GM12872 (cell line): ENCODE measurements at regions not wholly inside any gene's neighbourhood (a gene's known extent, or its start where the extent isn't known, plus 50 kb on each side); places are given as distances from the start of the nearest gene placed in this dataset.

Experiments used
- TF ChIP-seq, protein P1 (sequence below): IDR thresholded peaks from 3 replicates; pipeline ENCODE4 v1.5.1; 2011; ENCODE audit warnings: low read depth, mild to moderate bottlenecking, low read length, moderate library complexity; ENCODE audit not compliant: insufficient read depth

DNA sequence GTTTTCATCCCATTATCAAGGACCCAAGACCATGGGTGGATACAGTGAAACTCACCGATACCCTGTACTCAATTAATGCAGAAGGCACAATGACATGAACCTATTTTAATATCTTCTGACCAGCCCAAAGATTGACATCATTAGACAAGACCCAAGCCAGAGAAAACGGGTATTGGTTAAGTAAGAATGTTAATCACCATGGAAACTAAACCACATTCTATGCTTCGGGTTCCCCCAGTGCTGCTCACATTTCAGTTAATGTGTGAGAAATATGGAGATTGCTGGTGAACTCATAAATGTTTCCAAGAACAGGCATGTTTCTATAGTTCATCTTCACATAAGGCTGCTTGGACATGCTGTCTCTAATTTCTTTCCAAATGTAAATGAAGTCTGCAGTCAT, 77.0 kb downstream of the IRX2 start:
- TF ChIP-seq, protein P1, sequence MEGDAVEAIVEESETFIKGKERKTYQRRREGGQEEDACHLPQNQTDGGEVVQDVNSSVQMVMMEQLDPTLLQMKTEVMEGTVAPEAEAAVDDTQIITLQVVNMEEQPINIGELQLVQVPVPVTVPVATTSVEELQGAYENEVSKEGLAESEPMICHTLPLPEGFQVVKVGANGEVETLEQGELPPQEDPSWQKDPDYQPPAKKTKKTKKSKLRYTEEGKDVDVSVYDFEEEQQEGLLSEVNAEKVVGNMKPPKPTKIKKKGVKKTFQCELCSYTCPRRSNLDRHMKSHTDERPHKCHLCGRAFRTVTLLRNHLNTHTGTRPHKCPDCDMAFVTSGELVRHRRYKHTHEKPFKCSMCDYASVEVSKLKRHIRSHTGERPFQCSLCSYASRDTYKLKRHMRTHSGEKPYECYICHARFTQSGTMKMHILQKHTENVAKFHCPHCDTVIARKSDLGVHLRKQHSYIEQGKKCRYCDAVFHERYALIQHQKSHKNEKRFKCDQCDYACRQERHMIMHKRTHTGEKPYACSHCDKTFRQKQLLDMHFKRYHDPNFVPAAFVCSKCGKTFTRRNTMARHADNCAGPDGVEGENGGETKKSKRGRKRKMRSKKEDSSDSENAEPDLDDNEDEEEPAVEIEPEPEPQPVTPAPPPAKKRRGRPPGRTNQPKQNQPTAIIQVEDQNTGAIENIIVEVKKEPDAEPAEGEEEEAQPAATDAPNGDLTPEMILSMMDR = no peak

GRCh38 chr5:2670940-2671339, 80.5 kb downstream of the IRX2 start:
- TF ChIP-seq, protein P1 = no peak

- TF ChIP-seq, protein P1 = no peak
Measured at GRCh38 chr5:2669913-2670312, 81.6 kb downstream of the IRX2 start.

DNA sequence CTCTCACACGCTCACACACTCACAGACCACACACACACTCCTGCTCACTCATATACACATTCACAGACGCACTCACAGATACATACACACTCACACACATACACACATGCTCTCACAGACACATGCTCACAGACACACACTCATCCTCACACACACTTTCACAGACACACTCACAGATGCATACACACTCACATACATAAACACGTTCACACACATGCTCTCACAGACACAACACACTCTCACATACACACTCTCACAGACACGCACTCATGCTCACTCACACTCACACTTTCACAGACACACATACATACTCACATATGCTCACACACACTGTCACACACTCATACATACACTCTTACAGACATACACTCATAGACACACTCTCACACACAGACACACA, 82.2 kb downstream of the IRX2 start:
- TF ChIP-seq, protein P1 = no peak

DNA sequence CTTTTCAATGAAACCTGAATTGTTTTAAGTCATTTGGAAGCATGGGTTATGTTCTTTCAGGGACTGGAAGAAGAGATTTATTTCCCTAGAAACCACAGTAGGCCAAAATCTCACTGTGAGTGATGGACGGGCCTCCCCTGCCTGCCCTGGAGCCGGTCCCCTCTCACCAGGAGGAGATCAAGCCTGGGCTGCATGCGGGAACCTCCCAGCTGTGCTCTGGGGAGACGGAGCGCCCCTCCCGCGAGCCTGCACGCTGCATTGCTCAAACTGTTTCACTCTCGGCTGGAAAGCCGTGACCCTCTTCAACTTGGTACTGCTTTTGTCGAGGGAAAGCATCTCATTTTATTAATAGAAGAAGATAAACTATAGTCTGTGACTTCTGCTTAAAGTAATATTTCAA, 85.4 kb downstream of the IRX2 start:
- TF ChIP-seq, protein P1 = no peak

- TF ChIP-seq, protein P1 = no peak
Measured at GRCh38 chr5:2663489-2663888, 88.0 kb downstream of the IRX2 start.

- TF ChIP-seq, protein P1 = no peak
Measured at GRCh38 chr5:2660315-2660714, 91.2 kb downstream of the IRX2 start.
